GM18517 (cell line): ENCODE measurements at regions not wholly inside any gene's neighbourhood (a gene's known extent, or its start where the extent isn't known, plus 50 kb on each side); places are given as distances from the start of the nearest gene placed in this dataset.
"Not testable (repeated sequence)": the region's sequence is repeated elsewhere in the genome, so short reads cannot be mapped to it uniquely, and the experiment has no call there.

Experiments
- ATAC-seq: cut with Tn5 transposase; IDR thresholded peaks from one replicate; pipeline ENCODE4 v1.9.1; 2021; ENCODE audit warnings: mild to moderate bottlenecking, moderate library complexity; ENCODE audit not compliant: unreplicated experiment

DNA sequence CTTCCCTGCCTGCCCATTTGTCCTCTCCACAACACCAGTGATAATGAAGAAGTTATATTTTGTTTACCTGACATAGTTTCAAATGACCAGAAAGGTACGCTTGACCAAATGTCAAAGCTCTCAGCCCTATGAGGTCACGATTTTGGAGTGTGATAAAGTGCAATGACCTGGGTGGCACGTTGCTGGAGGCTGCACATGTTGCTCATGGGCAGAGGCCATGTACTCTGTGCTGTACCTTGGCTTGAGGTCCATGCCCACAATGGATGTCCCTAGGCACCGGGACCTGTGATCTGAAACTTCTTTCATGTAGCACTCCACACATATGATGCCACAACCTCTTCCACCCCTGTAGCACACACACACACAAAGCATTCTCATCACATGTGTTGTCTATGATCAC lies 164.0 kb upstream of the HEY2 start:
- no peak for ATAC-seq

DNA sequence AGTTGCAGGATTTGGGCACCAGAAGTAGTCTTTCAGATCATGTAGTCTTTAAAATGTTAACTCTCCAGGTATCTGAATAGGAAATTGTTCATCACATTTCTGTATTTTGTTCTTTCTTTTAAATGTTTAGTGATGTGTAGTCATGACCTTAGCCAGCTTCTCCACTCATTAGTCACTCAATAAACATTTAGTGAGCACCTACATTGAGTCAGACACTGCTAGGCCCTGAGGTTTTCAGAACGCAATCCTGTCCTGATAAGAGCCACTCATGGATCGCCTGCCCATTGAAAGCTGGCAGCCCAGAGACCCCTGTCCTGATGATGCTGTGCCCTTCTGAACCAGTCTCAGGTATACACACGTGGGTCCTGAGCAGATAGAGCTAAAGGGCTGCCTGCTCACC lies 163.4 kb upstream of the HEY2 start:
- no peak for ATAC-seq

DNA sequence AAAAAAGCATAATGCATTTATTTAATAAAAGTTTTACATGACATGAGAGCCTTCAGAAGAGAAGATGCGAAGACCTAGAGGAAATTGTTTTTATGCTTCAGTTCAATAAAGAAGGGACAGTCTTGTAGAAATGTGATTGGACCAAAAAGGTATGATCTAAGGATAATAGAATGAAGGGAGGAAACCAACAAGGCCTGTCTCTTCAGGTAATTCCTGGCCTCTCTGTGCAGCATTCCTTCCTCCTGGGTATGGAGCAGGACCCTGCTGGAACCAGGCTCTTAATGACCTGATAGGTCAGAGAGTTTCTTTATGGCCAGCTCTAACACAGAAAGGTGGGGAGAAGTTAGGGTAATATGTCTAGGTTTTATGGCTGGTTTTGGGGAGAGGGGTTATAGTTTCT lies 162.8 kb upstream of the HEY2 start:
- ATAC-seq = no peak

DNA sequence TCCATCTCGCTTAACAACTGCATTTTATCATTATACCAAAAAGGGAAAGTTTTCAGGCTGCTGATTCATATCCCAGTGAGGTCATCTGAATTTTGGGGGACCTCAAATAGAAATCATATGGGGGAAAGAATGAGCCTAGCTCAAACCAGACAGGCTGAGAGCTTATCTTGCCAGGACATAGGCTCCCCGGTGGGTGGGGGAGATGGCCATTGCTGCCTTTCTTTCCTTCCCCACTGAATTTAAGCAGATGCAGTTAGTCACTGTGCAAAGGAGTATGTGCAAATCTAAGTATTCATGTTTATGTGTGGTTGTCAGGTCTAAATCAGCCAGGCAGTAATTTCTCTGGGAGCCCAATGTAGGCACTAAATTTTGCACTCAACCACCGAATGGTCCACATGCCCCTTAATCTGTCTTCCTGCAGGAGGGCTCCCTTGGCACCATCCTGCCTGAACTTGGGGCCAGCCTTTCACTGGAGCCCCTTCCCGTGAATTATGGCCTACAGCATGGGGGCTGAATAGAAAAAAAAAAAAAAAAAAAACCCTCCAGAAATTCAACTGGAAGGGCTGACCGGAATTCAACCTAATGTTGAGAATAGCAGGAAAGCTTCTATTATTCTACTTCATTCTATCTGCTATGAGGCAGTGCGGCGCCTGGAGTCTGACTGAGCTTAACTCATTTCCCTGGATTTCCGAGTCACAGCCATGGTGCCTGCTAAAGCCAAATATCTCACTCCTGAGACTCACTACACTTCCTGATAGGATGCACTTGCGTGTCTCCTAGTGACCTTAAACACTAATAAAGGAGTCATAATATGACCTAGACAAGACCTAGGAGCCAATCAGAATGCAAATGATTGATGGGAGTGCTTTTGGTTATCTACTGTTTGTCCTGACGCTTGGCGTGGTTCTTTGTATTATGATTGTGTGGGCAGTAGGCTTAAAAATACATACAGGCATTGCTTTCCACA lies 161.5 kb upstream of the HEY2 start:
- no peak for ATAC-seq

DNA sequence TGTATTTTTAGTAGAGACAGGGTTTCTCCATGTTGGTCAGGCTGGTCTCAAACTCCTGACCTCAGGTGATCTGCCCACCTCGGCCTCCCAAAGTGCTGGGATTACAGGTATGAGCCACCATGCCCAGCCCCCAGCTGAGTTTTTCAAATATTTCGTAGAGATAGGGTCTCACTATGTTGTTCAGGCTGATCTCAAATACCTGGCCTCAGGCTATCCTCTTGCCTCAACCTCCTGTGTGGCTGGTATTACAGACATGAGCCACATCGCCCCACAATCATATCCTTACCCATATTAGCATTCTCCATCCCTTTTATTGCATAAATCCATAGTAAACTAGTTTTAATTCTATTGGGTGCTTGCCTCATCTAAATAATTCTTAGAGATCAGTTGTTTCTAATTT lies 157.6 kb upstream of the HEY2 start:
- not testable (repeated sequence) for ATAC-seq

DNA sequence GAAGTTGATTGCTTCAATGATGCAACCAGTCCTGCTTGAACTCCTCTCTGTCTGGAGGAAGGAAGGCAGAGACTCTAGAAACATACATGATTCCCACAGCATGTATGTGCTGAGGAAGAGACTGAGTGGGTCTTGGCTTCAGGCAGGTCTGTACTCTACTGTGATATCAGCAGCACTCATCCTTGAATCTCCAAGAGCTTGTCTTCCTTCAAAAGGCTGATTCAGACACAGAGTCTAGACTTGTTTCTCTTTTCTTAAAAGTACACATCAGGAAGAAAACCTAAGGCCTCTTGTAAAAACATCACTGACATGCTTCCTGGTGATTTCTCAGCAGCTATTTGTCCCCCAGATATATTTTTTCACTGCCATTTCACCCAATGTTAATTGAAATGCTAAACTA lies 155.7 kb upstream of the HEY2 start:
- ATAC-seq = no peak

DNA sequence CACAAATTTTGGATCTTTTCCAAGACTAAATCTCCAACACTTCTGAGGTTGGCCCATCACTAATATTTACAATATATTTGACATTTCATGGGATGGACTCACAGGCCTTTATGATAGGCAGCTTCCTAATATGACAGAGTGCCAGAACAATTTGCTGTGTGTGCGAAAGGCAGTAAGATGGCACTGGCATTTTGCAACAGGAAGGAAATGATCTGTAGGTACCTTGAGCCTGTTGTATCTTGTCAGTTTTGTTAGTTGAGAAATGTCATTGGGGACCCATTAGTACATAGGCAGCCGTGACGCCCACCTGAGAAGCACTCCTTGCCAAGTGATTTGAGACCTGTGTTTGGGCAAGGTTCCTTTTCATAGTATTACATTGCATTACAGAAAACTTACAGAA lies 153.4 kb upstream of the HEY2 start:
- ATAC-seq = no peak

DNA sequence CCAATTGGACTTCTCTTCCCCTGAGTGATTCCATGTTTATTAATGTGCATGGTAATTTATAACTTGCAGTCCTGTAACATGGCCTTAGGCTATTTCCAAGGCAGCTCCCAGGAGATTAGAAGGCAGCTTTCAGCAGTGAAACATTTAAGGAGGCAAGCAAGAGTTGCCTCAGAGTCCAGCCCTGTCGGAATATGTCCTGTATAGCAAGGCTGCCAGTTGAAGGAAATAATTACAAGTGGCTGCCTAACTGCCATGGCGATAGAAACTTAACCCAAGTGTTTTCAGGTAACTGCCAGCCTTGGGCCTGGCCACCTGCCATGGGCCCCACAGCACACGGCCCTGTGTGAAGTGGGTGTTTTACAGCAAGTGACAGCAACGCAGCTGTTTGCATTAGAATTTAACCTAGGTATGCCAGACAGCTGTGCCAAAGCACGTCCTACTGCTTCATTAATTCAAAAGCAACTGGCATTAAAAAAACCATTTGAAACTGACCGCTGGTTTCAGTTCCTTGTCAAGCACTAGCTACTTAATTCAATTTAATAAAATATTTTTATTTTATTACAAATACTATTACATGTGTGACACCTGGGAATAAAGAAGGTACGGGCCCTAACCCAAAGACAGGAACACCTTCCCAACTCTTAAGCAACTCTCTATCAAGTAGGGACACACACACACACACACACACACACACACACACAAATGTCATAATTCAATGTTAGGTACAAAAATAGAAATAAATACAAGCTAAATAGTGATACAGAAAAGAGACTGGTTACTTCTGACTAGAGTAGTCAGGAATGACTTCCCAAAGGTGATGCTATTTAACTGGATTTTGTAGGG lies 151.8 kb upstream of the HEY2 start:
- ATAC-seq = peak; percentile 89

DNA sequence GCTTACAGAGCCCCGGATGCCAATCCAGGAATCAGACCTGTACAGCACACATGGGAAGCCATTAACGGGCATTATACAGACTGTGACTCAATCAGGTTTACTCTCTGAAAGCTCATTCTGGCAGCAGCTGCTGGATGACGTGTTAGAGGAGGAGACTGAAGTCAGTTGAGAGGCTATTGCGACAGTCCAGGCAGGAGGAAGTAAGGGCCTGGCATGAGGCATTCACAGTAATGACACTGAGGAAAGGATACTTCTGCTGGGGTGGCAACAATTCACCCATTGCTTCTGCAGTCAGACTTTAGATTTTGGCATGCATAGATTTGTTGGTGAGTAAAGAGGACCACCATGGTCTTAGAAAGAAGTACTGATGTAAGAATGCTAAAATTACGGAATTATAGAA lies 151.0 kb upstream of the HEY2 start:
- no peak for ATAC-seq

DNA sequence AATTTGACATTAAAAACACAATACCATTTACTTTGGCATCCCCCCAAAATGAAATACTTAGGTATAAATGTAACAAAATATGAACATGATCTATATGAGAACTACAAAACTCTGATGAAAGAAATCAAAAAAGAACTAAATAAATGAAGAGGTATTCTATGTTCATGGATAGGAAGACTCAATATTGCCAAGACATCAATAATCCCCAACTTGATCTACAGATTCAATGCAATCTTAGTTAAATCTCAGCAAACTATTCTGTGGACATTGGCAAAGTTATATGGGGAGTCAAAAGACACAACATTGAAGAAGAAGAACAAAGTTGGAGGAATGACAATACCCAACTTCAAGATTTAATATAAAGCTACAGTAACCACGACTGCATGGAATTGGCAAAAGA lies 145.2 kb upstream of the HEY2 start:
- no peak for ATAC-seq

DNA sequence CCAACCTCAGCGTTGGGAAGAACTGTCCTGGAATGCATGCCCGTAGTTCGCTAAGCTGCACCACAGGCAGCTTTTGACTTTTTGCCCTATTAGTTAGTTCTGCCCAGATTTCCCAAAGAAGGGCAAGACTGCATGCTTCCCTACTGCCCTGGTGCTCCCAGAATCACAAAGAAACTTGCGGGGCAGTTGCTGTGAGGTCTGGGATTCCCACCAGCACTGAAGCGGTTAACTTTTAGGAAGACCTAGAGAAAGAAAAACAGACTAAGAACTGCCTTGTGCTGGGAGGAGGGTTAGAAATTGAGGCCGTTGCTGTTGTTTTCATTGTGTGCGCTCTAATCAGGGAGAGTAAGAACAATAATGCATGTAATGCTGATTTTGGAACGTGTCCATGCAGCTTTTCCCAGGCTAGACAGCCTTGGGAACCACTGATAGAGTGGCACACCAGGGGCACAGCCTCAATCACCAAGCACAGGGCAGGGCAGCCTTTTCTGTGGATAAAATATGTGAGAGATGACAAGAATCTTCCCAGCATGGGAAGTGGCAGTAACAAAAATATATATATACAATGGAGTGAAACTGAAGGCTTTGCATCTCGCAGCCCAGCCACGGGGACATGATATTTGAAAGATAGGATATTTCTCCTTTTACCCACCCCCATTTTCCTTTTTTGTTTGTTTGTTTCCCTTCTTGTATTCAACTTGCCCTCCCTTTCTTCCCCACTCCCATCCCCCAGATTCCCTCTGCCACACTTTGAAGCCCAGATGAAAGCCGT lies 137.7 kb upstream of the HEY2 start:
- ATAC-seq = no peak

DNA sequence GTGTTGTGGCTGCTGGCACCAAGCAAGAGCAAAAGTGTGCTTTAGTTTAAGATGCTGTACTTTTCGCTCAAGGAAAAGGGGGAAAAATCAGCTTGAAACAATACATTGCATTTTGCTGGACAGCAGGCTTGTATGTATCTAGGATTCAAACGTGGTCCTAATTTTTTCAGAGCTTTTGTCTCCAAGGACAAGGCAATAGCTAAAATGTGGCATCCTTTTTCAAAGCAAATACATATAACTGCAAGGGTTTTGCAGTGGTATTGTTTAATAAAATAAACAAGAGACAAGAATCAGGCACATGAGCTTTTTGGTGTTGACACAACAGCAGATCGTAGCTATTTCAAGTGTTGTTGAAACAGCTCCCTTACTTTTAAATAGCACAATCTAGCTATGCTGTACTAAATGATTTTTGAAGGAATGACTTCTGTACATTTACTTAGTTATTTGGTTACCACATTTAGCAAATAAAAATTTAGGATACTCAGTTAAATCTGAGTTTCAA lies 137.0 kb upstream of the HEY2 start:
- ATAC-seq = no peak

DNA sequence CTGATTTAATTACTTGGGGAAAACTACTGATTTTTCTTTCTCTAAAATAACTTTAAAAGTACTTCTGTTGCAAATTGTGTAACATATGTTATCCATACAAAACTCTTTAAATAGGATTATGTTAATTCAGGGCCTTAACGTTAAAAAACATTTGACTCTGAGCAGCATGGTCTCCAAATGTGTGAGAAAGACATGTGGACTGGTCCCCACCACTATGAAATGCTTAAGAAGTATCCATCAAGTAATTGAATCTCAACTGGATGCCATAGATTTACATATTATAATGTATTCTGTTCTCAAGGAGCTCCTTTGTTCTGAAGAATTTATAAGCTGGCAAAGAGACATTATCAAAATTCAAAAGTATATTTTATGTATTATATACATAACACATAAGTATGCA lies 130.8 kb upstream of the HEY2 start:
- no peak for ATAC-seq

DNA sequence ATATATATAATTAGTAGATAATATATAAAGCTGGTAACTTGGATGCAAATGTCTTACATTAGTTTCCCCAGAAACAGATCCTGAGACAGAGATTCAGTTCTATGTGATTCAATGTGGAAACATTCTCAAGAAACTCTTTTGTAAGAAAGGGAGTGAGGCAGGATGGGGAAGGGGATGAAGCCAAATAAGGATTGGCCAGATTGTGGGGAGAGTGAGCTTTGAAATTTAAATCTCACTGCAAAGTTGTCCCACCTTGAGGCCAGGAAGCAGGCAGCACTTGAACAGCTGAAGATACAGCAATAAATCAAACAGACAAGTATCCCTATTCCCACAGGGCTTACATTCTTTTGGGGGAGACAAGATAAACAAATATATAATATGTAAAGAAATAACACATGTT lies 126.3 kb upstream of the HEY2 start:
- ATAC-seq = no peak

DNA sequence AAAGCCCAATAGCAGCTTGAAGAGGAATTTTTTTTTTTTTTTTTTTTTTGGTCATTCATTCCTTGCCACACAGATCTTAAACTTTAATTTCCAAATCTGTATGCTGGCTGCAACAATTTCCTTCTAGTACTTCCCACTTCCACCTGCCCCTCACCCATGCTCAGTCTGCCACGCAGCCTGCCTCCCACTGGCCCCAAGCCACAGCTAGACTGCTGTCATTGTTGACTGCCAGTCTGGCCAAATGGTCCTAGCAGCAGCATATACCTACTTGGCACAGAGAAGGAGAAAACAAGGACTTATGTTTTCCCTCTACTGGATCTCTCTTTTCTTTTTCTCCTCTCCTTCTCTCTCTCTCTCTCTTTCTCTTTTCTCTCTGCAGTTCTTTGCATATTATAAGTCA lies 118.3 kb upstream of the HEY2 start:
- no peak for ATAC-seq

DNA sequence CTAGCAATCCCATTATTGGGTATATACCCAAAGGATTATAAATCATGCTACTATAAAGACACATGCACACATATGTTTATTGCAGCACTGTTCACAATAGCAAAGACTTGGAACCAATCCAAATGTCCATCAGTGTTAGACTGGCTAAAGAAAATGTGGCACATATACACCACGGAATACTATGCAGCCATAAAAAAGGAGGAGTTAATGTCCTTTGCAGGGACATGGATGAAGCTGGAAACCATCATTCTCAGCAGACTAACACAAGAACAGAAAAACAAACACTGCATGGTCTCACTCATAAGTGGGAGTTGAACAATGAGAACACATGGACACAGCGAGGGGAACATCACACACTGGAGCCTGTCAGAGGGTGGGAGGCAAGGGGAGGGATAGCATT lies 113.4 kb upstream of the HEY2 start:
- ATAC-seq = not testable (repeated sequence)

DNA sequence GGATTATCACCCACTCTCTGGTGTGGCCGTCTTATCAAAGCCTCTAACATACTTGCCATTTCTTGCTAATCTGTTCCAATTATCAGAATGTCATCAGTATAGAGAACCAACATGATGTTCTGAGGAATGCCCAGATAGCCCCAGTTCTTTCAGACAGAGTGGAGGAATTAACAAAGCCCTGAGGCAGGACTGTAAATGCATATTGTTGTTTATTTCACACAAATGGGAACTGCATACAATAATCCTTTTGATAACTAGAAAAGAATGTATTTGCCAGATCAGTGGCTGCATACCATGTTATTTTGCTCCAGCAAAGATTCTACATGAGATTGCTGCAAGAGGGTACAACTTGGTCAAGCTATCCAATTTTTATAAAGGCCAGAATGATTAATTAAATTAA lies 112.8 kb upstream of the HEY2 start:
- no peak for ATAC-seq

DNA sequence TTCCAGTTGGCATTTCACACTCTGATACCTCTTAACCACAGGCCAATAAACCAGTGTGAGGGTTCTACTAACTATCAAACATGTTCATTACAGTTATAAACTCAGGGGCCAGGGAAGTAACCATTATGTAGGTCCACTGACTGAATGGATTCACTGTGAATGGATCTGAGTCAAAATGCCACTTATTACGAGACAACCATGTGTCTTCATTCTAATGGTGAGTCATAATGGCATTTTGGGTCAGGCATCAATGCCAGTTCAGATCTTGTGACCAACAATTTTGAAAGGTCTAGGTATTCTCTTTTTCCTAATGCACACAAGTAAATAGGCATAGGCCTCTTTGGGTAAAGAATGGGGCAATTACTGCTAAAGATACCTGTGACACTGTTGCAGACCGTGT lies 112.2 kb upstream of the HEY2 start:
- ATAC-seq = no peak

DNA sequence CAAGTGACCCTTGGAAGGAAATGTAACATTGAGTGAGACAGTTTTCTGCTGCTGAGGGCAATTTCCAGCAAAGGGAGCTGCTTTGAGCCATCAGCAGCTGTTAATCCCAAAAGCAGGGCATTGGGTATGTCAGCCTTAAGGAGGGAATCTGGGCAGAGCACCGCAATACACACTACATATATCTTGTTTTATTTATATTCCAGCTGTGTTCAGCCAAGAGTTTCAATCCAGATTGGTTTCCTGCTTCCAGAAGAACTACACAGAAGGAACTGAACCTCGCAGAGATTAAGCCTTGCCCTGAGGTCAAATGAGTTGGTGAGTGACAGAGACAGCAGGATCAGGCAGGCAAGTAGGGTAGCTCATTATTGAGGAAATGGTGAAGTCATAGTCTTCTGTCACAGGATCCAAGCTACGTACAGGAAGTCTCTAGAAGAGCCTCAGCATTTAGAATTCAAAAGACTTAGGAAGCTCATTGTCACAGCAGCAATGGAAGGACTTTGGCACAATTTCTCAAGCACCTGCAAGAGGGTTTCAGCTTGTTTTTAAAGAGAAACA lies 109.9 kb upstream of the HEY2 start:
- ATAC-seq = no peak

DNA sequence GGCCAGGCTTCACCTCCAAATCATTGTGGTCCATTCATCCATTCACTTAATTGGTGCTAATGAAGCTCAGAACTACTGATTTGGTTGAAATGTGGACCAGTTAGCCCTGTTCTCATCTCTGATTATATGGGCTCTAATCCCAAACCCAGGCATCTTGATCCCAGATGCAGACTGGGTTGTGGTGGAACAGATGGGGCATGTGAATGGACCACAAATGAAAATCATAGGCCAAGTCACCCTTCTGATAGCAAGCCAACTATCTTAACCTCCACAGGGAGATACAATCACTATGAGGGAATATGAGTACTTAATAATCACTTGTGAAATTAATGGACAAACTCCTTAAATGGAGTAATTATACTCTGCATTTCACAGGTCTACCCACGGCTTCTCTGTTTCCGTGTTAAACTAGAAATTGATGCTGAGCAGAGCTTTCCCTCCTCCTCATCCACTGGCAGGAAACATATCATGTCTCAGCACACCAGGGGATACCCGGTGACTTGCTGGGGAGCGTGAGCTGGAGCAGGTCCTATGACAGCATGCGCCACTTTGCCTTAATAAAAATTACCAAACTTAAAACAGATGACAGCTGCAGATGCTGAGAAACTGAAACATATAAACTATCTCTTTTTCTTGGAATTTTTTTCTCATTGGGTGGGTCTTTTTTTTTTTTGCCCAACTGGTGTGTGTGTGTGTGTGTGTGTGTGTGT lies 108.8 kb upstream of the HEY2 start:
- no peak for ATAC-seq
